Ramos (cell line): ENCODE measurements at regions not wholly inside any gene's neighbourhood (a gene's known extent, or its start where the extent isn't known, plus 50 kb on each side); places are given as distances from the start of the nearest gene placed in this dataset.

ENCODE experiments used
- in situ Hi-C: fragments of 300-500 bp; cut with MboI; formaldehyde crosslinking; loops from one replicate; pipeline ENCODE4 v1.14.3; 2022; ENCODE audit warnings: low sequenced_read_pairs; ENCODE audit not compliant: unreplicated experiment

GRCh38 chr14:58697930-58698642 lies 60.3 kb downstream of the DACT1 start:
- in situ Hi-C loops: no loop called here

GRCh38 chr14:58699681-58700205 lies 62.0 kb downstream of the DACT1 start:
- in situ Hi-C loops: no loop called here

GRCh38 chr14:58701156-58701555 lies 63.4 kb downstream of the DACT1 start:
- in situ Hi-C loops: no loop called here

- in situ Hi-C loops: no loop called here
Observed at GRCh38 chr14:58701604-58702003, 63.8 kb downstream of the DACT1 start.

DNA sequence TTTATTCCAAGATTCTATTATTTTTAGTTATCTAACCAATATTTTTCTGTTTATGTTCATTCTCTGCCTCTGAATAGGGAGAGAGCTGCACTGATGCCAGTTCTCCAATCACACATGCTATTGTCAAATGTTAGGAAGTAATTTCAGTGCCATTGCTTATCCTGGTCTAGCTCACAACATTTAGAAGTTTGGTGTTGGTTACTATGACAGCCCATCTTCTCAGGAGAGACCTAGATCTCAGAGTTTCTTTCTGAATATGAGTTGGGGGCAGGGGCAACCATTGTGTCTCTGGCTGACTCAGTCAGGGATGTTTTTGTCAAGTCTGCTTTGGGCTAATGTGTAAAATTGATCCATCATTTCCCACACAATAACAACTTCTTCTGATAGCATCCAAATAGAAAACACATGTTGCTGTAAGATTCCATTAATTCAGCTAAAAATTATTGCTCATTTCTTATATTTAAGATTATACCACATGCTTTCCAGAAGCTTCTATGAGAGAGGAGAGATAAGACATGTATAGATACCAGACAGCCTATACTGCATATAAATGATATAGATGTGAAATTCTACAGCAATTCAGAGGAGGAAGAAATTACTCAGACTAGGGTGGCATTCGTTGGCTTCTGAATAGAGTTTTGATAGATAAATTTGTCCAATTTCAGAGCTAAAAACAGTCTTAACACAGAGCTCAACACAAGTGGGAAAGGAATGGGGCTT lies 64.8 kb downstream of the DACT1 start:
- in situ Hi-C loops: no loop called here

DNA sequence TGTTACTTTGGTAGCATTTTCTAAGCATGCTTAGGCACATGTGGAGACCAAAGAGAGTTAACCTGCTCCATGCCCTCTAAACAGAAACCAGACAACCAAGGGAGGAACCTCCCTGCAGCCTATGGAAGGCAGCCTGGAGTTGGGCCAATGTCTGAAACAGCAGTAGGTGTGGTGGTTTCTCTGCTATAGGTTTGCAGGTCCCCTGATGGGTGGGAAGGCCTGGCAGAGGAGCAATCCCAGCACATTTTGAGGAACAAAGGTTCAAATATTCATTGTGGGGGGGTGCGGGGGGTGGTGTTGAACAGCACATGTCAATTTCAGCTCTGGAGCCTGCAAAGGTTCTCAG lies 65.4 kb downstream of the DACT1 start:
- in situ Hi-C loops: no loop called here

- in situ Hi-C loops: no loop called here
Observed at GRCh38 chr14:58705066-58705465, 67.3 kb downstream of the DACT1 start.

DNA sequence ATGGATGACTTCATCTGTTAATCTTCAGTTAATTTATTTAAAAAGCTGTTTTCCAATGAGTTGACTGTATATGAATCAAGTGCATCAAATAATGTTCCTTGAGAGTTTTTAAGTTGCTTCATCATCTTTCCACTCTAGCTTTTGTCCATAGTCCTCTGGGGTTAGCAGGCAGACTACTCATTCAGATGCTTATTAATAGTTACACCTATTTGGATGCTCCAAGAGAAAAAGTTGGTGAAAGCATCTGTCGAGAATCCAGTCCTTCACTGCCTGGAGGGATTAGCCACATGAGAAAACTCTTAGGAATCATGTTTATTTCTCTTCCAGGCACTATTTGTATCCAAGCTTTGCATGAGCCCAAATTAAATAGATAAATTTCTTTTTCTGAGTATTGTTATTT lies 70.2 kb downstream of the DACT1 start:
- in situ Hi-C loops: no loop called here

GRCh38 chr14:58709949-58710348 lies 72.2 kb downstream of the DACT1 start:
- in situ Hi-C loops: no loop called here

DNA sequence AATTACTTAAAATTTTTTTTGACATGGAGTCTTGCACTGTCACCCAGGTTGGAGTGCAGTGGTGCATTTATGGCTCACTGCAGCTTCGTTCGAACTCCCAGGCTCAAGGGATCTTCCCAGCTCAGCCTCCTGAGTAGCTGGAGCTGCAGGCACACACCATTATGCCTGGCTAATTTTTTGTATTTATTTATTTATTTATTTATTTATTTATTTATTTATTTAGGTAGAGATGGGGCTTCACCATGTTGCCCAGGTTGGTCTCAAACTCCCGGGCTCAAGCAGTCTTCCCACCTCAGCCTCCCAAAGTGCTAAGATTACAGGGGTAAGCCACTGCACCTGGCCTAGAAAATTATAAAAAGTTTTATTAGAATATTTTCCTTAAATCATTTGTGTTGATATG lies 73.6 kb downstream of the DACT1 start:
- in situ Hi-C loops: no loop called here

- in situ Hi-C loops: no loop called here
Observed at GRCh38 chr14:58712357-58712756, 74.6 kb downstream of the DACT1 start.

- in situ Hi-C loops: no loop called here
Observed at GRCh38 chr14:58713677-58714076, 75.9 kb downstream of the DACT1 start.

GRCh38 chr14:58716706-58717105 lies 78.9 kb downstream of the DACT1 start:
- in situ Hi-C loops: no loop called here

DNA sequence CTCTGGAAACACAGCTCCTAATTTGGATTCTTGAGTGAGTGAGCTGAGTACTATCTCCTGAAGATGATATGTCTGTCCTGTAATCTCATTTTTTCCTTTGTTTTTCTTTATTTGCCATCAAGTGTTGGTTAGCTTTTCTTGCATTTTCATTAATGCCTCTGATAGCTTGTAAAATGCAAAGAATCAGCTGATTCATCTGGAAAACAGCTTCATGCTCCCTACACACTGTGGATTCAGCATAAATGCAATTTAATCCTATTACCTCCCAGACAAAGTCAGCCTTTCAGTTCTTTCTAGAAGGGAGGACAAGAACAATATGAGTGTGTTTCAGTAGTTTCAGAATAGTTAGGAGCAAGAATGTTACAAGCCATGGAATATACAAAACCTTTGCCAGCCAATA lies 79.4 kb downstream of the DACT1 start:
- in situ Hi-C loops: no loop called here

DNA sequence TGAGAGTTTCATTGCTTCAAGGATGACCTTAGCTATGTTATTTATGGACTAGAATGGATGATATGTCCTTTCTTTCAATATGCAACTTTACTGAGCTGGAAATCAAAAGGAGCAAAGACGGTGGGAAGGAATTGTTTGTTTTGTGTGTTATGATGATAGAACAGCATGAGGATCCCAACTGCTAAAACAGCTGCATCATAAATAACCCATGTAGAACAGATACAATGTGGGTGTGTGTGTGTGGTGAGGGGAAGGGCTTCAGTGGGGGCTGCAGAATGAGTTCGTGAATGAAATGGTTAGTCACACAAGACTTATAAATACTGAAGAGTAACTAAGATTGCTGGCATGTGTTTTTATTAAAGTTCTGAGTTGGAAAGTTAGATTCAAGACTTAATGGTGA lies 80.1 kb downstream of the DACT1 start:
- in situ Hi-C loops: no loop called here

DNA sequence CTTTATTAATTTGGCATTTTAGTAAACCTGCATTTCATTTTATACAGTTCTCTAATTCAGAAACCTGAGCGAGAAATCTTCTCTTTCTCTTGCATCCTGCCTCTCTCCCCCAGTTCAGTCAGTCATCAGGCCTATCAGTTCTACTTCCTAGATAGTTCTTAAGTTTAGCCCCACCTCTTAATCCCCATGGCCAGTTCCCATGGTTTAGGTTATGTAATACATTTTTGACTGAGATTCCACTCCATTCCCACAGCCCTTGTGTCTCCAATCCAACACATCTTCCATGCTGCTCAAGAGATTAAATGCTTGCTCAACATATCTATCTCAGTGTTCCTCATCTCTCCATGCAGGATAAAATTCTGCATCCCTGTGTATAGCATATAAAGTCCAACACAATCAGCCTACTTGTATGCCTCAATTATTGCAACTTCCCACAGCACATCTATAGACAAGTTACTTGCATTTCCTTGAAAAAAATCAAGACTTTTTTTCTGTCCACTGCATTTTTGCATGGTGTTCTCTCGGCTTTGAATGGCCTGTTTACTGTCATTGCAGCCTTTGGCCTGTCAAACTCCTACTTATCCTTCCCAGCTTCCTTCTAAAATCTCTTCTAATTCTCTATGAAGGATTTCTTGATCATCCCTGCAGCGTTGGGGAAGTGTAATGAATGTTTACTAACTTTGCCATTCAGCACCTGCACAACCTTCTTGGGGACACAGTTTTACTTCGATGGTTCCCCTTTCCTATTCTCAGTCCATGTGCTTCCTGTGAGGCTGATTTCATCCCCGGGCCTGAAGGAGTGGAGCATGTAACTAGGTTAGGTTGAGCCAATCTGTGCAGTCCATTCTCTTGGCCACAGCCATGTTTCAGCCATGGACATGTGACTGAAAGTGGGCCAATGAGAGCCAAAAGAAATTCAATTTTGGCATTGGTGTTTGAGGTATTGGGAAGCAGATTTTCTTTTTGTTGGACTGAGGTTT lies 80.8 kb downstream of the DACT1 start:
- in situ Hi-C loops: no loop called here

- in situ Hi-C loops: no loop called here
Observed at GRCh38 chr14:58721723-58722122, 84.0 kb downstream of the DACT1 start.

DNA sequence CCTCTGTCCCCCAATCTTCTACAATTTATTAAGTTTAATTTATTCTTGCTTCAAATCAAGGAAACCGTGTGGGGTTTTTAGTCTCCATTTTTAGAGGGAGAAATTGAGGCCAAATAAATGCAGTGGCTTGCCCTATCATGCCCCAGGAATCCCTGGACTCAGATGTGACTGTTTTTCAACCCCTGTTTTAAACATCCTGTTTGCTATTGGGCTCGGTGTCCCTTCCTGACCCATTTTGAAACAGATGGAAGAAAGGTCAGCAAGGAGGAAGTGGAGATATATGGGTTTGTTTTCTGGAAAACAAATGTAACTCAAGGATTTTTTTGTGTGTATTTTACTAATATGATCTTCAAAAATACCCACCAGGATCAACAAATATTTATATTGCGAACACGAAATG lies 84.7 kb downstream of the DACT1 start:
- in situ Hi-C loops: no loop called here

GRCh38 chr14:58724206-58724605 lies 86.4 kb downstream of the DACT1 start:
- in situ Hi-C loops: no loop called here

- in situ Hi-C loops: no loop called here
Observed at GRCh38 chr14:58724702-58725101, 86.9 kb downstream of the DACT1 start.

DNA sequence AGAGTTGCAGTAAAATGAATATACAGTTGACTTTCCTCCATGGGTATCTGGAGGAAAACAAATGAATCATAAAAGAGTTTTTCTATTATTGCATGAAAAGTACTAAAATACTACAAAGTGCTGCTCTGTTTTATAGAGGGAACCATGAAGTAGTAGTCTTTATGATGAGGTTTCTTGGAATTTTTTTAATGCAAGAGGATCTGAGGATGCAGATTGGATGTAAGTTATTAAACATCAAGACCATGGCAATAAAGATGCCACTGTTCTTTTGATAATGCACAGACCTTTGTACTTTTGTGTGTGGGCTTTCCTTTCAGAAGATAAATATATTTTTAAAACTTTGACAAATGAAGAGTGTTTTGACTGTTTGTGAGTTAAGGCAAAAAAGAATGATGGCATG lies 87.5 kb downstream of the DACT1 start:
- in situ Hi-C loops: no loop called here
